Keratinocyte (primary cell): ENCODE measurements at regions not wholly inside any gene's neighbourhood (a gene's known extent, or its start where the extent isn't known, plus 50 kb on each side); places are given as distances from the start of the nearest gene placed in this dataset.

Source experiments
- DNase-seq: peaks from one replicate; pipeline ENCODE4 v3.0.0-alpha.2; 2011; ENCODE audit warnings: low read depth, missing footprints, low spot score
- FAIRE-seq: peaks from 2 replicates; lab custom pipeline; 2011; peaks lifted over from hg19 to GRCh38; lab: Jason Lieb, UNC
- H2AFZ ChIP-seq: 2 replicates; pipeline ENCODE4 v1.6.0; 2012; ENCODE audit warnings: low read length, control low read depth, inconsistent platforms; ENCODE audit not compliant: control insufficient read depth
- H3K27ac ChIP-seq: 2 replicates; pipeline ENCODE4 v1.5.1; 2011; ENCODE audit warnings: low read length; ENCODE audit not compliant: control insufficient read depth, insufficient read depth
- H3K27me3 ChIP-seq: 3 replicates; pipeline ENCODE4 v1.6.0; 2011; ENCODE audit warnings: low read length; ENCODE audit not compliant: control insufficient read depth, insufficient read depth; ENCODE audit errors: extremely low read depth
- H3K36me3 ChIP-seq, 2 experiments: 2 replicates in 1 of 2; 3 replicates in 1 of 2; pipeline ENCODE4 v1.5.1; 2011; ENCODE audit warnings: low read length in 2 of 2, mild to moderate bottlenecking in 1 of 2; ENCODE audit not compliant: control insufficient read depth in 2 of 2, insufficient read depth in 2 of 2; ENCODE audit errors: extremely low read depth in 1 of 2
- H3K4me1 ChIP-seq: 3 replicates; pipeline ENCODE4 v1.5.1; 2011; ENCODE audit warnings: low read length; ENCODE audit not compliant: control insufficient read depth, insufficient read depth; ENCODE audit errors: extremely low read depth
- H3K4me2 ChIP-seq: 3 replicates; pipeline ENCODE4 v1.6.0; 2011; ENCODE audit warnings: low read depth, low read length; ENCODE audit not compliant: control insufficient read depth, insufficient read depth; ENCODE audit errors: extremely low read depth
- H3K4me3 ChIP-seq, 3 experiments: fragments of 200-600 bp in 1 of 3; sonication (generic) in 1 of 3; 2 replicates in 2 of 3; 3 replicates in 1 of 3; pipeline ENCODE4 v1.5.1; 2011 to 2016; ENCODE audit warnings: low read length in 3 of 3, mild to moderate bottlenecking in 3 of 3, control low read depth in 2 of 3, inconsistent platforms in 1 of 3, low read depth in 1 of 3, mixed read lengths in 1 of 3, mixed run types in 1 of 3, moderate library complexity in 1 of 3; ENCODE audit not compliant: control insufficient read depth in 2 of 3, insufficient read depth in 2 of 3; ENCODE audit errors: extremely low read depth in 1 of 3
- H3K79me2 ChIP-seq: 2 replicates; pipeline ENCODE4 v1.6.0; 2012; ENCODE audit warnings: low read length; ENCODE audit not compliant: control insufficient read depth, insufficient read depth
- H3K9ac ChIP-seq: 3 replicates; pipeline ENCODE4 v1.6.0; 2011; ENCODE audit warnings: low read length; ENCODE audit not compliant: control insufficient read depth, insufficient read depth; ENCODE audit errors: extremely low read depth
- H3K9me1 ChIP-seq: 3 replicates; pipeline ENCODE4 v1.6.0; 2011; ENCODE audit warnings: low read length; ENCODE audit not compliant: control insufficient read depth, insufficient read depth; ENCODE audit errors: extremely low read depth
- H3K9me3 ChIP-seq: 2 replicates; pipeline ENCODE4 v1.5.1; 2012; ENCODE audit warnings: low read depth, low read length; ENCODE audit not compliant: control insufficient read depth
- H4K20me1 ChIP-seq: 3 replicates; pipeline ENCODE4 v1.6.0; 2011; ENCODE audit warnings: low read length; ENCODE audit not compliant: control insufficient read depth, insufficient read depth; ENCODE audit errors: extremely low read depth
- CTCF ChIP-seq, 3 experiments: IDR thresholded peaks in 1 of 3; conservative IDR thresholded peaks in 1 of 3; optimal IDR thresholded peaks in 1 of 3; 2 replicates in 2 of 3; 3 replicates in 1 of 3; pipeline versions ENCODE3 to v1.5.1; 2011; ENCODE audit warnings: low read length in 3 of 3, mild to moderate bottlenecking in 3 of 3, moderate library complexity in 2 of 3, control low read depth in 1 of 3, inconsistent platforms in 1 of 3; ENCODE audit not compliant: insufficient read depth in 2 of 3; ENCODE audit errors: extremely low read depth in 1 of 3
- EZH2 ChIP-seq: IDR thresholded peaks from one replicate; pipeline ENCODE4 v1.6.1; 2012; ENCODE audit warnings: inconsistent platforms, mild to moderate bottlenecking, low read length, moderate library complexity
- dilution Hi-C: fragments of 300-500 bp; cut with MboI; formaldehyde crosslinking; loops from one replicate; pipeline ENCODE4 v1.7.0; 2020; ENCODE audit warnings: low sequenced_read_pairs; ENCODE audit not compliant: extremely low pct_ligation_motif_present

- DNase-seq (no peak), FAIRE-seq (peak; percentile 58)
- dilution Hi-C loops = no loop called here
Measured at GRCh38 chr4:72701987-72702819, 133.2 kb upstream of the ADAMTS3 start.

GRCh38 chr4:72690771-72691170, 121.8 kb upstream of the ADAMTS3 start:
- Histone ChIP-seq H3K4me1 (no peaks in the 10 kb centered on the region), H3K9me1 (no peaks in the 10 kb centered on the region), H3K27ac (no peak overlapping the region), H3K9ac (no peak overlapping the region), H3K79me2 (no peaks in the 10 kb centered on the region), H2AFZ (no peak overlapping the region), H4K20me1 (no peaks in the 10 kb centered on the region), H3K27me3 (no peaks in the 10 kb centered on the region), H3K9me3 (no peaks in the 10 kb centered on the region), H3K36me3 (no peaks in the 10 kb centered on the region), H3K4me2 (no peak overlapping the region), H3K4me3 (no peak overlapping the region)
- TF ChIP-seq CTCF (optimal IDR thresholded peaks at IDR 0.05 in 1 of 3, IDR thresholded peaks at IDR 0.05 in 1 of 3, conservative IDR thresholded peaks at IDR 0.05 in 1 of 3; ENCODE audit: extremely low read depth in 1 of 3, insufficient read depth in 2 of 3, low read length in 3 of 3) (no peak), EZH2 (no peak)
- dilution Hi-C loops = no loop called here
- DNase-seq (no peak), FAIRE-seq (no peak)

More at GRCh38 chr4:72701987-72702819, 133.2 kb upstream of the ADAMTS3 start:
- TF ChIP-seq CTCF (optimal IDR thresholded peaks at IDR 0.05 in 1 of 3, IDR thresholded peaks at IDR 0.05 in 1 of 3, conservative IDR thresholded peaks at IDR 0.05 in 1 of 3; ENCODE audit: extremely low read depth in 1 of 3, insufficient read depth in 2 of 3, low read length in 3 of 3) = peak in 2 of 3 experiments; percentile 49 to 50
- no peak for TF ChIP-seq EZH2
- no peaks in the 10 kb centered on the region for H4K20me1 ChIP-seq
- no peak overlapping the region for H3K9ac ChIP-seq
- H3K4me1 ChIP-seq = no peaks in the 10 kb centered on the region
- no peaks in the 10 kb centered on the region for H3K27me3 ChIP-seq
- H3K36me3 ChIP-seq = no peaks in the 10 kb centered on the region
- H3K4me3 ChIP-seq = peak overlapping the region; percentile 26 to 66 (median 63)
- peak overlapping the region; percentile 76 for H2AFZ ChIP-seq
- no peaks in the 10 kb centered on the region for H3K9me3 ChIP-seq
- H3K79me2 ChIP-seq = no peaks in the 10 kb centered on the region
- no peaks in the 10 kb centered on the region for H3K9me1 ChIP-seq
- peak overlapping the region; percentile 84 for H3K4me2 ChIP-seq
- no peak overlapping the region for H3K27ac ChIP-seq
